H54 (cell line): ENCODE measurements at regions not wholly inside any gene's neighbourhood (a gene's known extent, or its start where the extent isn't known, plus 50 kb on each side); places are given as distances from the start of the nearest gene placed in this dataset.

Experiments used
- DNase-seq: peaks from one replicate; pipeline ENCODE4 v3.0.0; 2011; ENCODE audit warnings: low spot score, mixed read lengths; ENCODE audit not compliant: insufficient read length
- FAIRE-seq: peaks from 3 replicates; lab custom pipeline; 2011; peaks lifted over from hg19 to GRCh38; lab: Jason Lieb, UNC
- POLR2A ChIP-seq: IDR thresholded peaks from 2 replicates; pipeline ENCODE4 v1.6.1; 2011; ENCODE audit warnings: low read depth, mild to moderate bottlenecking, low read length

DNA sequence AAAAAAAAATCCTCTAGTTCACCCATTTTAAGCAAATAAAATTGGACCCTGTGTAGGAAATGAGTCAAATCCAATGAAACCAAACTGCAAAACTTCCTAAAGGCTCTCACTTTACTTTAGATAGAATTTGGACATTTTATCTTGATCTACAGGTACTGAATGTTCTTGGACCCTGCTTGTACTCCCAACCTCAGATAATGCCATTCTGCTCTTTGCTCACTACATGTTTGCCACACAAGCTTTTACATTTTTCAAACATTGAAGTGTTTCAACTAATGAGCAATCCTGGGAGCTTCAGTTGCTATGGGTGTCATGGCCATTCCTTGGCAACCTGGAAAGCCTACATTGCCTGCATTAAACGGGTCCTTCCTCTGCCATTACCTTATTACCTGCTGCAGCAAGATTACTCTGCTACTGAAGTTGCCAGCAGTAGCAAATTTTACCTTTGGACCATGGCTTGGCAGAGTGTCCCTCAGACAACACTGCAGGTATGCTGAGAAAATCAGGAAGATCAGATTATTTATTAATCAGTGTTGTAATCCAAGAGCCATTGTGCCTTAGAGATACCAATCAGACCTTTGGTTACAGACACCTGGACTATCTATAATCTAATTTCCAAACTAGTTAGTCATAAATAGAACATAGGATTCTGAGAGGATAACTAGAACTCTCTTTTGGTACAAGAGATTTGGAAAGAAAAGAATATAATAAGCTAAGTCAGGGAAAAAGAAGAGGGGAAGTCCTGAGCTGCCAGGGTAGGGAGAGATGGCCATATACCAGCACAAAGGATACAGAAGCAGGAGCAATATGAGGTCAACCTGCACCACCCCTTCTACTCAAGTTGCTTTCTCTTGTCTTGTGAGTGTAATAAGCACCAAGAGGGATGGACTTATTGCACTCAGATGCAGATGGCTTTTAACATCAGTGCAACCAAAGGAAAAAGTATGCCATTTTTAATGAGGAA is 293.3 kb upstream of the TFPI start:
- FAIRE-seq = no peak
- no peak for DNase-seq
- TF ChIP-seq POLR2A = no peak

DNA sequence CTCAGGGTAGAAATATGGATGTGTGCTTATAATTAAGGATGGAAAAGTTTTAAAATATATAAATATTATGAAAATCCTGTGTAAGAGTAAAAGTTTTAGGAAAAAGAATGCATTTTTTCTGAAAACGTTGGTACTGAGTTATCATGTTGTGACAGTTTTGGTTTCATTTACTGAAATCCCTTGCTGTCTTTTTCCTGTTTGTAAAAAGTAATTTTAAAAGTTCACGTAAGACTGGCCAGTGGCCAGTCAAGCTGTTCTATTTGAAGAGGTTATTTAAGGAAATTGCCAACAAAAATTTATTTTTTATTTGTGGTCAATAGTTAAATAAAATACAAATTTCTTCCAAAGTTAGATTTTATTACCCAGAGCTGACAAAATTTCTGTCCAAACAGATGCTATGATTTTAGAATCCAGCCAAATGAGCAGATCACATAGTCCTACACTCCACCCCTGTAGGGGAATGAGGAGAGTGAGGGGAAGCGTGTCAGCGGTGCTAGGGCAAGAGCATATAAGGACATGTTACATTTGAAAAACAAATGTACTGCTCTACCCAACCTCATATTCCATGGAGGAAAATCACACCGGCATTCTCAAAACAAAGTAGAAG is 297.8 kb upstream of the TFPI start:
- no peak for FAIRE-seq
- TF ChIP-seq POLR2A = no peak
- no peak for DNase-seq

DNA sequence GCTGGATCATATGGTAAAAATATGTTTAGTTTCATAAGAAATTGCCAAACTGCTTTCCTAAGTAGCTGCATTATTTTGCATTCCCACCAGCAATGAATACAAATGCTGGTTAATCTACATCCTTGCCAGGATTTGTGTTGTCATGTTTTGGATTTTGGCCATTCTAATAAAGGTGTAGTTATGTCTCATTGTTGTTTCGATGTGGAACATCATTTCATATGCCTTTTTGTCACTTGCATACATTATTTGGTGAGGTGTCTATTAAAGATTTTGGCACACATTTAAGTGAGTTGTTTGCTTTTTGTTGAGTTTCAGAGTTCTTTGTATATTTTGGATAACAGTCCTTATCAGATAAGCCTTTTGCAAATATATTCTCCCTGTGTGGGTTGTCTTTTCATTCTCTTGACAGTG is 299.2 kb upstream of the TFPI start:
- DNase-seq (no peak), FAIRE-seq (no peak)
- no peak for TF ChIP-seq POLR2A

DNA sequence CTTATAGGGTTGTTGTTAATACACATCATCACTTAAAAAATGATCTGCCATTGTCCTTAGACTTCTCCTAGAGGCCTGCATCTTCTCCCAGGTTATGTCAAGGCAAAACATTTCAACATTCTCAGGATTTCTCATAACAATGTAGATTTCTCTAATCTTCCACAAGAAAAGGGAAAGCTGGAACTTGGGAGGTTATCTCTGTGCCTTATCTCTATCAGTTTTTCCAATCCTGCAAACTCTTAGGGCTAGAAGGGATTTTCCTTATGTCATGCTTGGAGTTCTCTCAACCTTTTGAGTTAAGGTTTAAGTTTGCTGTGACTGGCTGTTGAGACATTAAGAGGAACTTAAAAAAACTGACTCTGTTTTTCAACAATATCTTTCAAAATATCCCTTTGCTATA is 300.6 kb upstream of the TFPI start:
- DNase-seq (no peak), FAIRE-seq (no peak)
- no peak for TF ChIP-seq POLR2A

DNA sequence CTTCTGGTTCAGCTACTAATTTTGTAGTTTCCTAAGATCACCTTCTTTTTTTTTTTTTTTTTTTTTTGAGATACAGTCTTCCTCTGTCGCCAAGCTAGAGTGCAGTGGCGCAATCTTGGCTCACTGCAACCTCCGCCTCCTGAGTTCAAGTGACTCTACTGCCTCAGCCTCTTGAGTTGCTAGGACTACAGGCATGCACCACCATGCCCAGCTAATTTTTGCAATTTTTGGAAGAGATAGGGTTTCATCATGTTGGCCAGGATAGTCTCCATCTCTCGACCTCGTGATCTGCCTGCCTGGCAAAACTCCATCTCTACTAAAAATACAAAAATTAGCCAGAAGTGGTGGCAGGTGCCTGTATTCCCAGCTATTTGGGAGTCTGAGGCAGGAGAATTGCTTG is 301.5 kb upstream of the TFPI start:
- FAIRE-seq = no peak
- no peak for DNase-seq
- no peak for TF ChIP-seq POLR2A

DNA sequence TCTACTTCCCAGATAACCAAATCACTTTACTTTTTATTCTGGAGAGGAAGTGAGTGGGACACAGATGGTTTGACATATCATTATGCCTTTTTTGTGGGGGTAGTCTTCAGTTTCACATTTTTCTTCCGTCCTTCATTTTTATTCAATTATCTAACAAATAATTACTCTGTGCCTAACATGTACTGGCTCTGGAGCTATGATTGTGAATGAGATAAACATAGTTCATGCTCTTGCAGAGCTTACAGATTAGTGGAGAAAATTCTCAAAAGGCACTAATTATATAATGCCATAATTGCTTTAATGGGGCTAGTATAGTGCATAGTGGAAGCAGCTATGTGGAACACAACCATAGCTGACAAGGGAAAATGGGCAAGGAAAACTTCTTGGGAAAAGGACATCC is 303.6 kb upstream of the TFPI start:
- FAIRE-seq (no peak), DNase-seq (no peak)
- no peak for TF ChIP-seq POLR2A

DNA sequence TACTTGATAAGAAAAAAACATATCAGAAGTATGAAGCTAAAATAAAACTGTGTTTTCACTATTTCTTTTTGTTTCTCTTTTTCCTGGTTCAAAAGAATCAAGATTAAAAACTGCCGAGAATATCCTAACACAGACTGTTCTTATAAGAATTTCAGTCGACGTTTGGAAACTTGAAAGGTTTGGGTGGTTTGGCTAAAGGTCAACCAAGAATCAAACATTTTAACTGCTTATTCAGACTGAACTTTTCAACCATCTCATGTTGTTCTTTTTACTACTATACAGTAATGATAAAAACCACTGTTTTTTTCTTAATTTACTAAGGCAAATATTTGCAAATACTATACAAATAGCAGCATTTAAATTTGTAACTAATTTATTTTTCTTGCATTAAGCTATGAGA is 308.5 kb upstream of the TFPI start:
- TF ChIP-seq POLR2A = no peak
- DNase-seq (no peak), FAIRE-seq (no peak)

DNA sequence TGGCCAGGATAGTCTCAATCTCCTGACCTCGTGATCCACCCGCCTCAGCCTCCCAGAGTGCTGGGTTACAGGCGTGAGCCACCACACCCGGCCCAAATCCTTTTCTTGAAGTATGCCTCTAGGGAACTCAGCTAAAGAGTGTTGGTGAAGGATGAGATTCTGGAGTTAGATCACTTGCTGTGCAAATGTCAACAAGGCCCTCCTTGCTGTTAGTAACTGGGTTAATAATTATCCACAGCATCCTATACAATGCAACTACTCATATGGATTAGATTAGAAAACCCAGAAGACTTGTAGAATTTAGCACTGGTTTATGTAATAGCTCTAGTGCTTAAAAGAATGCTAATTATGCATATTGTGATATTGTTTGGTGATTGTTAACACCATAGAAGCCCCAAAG is 310.8 kb upstream of the TFPI start:
- no peak for FAIRE-seq
- TF ChIP-seq POLR2A = no peak
- no peak for DNase-seq

DNA sequence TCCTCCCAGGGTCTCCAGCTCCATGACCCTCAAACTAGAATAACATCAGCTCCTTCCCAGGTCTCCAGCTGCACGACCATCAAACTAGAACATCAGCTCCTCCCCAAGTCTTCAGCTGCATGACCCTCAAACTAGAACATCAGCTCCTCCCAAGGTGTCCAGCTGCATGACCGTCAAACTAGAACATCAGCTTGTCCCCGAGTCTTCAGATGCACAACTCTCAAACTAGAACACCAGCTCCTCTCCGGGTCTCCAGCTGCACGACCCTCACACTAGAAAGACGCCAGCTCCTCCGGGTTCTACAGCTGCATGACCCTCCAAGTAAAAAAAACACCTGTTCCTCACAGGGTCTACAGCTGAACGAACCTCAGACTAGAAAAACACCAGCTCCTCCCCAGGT is 312.9 kb upstream of the TFPI start:
- no peak for TF ChIP-seq POLR2A
- DNase-seq (no peak), FAIRE-seq (no peak)

DNA sequence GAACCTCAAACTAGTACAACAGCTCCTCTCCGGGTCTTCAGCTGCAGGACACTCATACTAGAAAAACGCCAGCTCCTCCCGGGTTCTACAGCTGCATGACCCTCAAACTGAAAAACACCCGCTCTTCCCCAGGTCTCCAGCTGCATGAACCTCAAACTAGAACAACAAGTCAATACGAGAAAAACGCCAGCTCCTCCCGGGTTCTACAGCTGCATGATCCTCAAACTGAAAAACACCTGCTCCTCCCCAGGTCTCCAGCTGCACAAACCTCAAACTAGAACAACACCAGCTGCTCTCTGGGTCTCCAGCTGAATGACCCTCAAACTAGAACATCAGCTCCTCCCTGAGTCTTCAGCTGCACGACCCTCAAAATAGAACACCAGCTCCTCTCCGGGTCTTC is 315.0 kb upstream of the TFPI start:
- TF ChIP-seq POLR2A = no peak
- DNase-seq = no peak

DNA sequence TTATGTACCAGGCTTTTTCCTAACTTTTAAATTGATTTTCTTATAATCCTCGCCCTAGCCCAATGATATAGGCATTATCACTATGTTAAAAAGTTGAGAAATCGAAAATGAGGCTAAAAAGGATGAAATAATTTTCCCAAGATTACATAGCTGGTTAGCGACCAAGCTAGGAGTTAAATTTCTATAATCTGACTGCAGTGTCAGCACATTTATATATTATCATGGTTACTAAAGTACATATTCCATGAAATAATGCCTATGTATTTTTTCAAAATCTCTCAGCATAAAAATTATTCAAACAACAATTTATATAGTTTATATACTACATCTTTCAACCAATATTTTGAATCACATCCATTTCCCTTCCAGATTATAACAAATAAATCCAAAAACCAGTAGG is 317.3 kb upstream of the TFPI start:
- TF ChIP-seq POLR2A = no peak
- no peak for FAIRE-seq
- DNase-seq = no peak

More for the DNA sequence above, 315.0 kb upstream of the TFPI start:
- no peak for FAIRE-seq

DNA sequence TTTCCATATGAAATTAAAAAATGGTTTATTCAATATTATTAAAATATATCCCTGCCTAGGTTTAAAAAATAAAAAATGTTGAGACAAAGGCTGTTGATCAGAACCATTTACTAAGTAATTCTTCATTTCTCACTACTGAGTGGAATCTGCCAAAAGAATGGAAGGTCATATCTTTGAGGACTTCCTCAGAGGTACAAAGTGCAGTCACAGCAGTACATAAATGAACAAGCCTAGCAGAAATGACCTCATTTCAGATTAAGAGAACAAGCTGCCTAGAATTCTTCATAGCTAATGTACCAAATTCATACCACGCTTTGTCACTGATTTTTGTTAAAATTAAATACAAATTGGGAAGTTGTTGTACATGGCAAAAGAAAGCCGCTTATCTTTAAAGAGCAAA is 318.9 kb upstream of the TFPI start:
- FAIRE-seq (no peak), DNase-seq (no peak)
- no peak for TF ChIP-seq POLR2A

DNA sequence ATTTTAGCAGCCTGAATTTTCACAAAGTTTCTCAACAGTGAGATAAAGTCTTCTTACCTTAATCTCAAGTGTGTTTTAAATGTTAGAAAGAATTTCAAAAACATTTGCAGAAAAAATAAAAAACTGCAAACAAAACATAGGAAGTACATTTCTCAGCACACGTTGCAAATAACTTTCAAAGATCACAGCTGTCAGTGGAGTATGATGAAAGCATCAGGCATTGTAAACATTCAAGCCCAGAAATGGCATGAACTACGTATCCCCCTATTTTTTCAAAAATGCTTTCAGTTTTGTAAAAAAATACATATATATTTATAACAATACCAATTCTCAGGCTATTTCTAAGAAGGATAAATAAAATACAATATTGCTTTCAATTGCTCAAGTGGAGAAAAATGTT is 320.6 kb upstream of the TFPI start:
- TF ChIP-seq POLR2A = no peak

DNA sequence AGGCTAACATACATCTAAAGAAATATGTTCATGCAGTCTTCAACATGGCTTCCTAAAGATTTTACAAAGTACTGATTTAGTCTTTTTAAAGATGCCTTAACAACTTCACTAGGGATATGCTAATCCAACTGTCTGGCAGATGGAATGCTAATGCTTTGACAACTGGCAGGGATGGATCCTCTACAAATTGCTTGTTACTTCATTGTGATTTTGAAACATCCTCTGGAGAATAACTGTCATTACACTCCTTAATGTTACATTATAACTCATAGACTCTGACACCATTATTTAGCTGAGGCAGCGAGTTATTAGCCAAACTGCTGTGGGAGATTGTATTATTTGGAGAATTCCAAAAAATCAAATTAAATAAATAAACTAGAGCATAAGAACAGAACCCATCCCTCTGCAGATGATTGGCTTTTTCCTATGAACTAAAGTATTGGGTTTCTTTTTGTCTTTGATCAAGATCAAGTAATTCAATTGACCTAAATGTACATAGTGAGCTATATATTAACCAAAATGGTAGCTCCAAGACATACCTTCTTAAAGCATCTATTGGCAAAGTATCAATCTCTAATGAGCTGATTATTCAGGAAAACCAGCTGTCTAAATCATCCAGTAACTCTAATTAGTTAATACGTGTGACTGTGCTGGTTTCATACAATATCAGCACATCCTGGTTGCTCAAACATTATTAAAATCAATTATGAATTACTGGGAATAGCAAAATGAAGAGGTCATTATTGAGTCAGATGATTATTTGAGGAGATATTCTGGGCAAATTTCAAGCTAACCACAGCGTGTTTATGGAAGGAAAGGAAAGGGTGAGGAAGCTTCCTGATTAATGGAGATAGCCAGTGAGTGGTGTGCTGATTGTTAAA is 321.3 kb upstream of the TFPI start:
- DNase-seq (no peak), FAIRE-seq (no peak)
- no peak for TF ChIP-seq POLR2A

More for the DNA sequence above, 320.6 kb upstream of the TFPI start:
- DNase-seq (no peak), FAIRE-seq (no peak)

DNA sequence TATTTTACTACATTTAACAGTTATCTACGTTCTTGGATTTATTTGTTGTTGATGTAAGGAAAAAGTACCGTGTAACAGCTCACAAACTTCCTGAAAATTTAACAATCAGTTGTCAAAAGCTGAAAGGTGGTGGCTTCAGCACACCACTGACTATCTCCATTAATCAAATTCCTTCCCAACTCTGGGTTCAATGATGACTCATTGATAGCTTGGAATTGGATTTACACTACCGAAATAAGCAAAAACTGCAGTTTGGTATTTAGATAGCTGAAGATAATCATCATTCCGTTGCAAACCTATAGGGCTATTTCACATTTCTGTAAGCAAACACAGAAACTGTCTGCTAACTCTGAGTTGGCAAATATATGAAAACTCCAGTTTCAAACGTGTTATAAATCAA is 322.3 kb upstream of the TFPI start:
- no peak for TF ChIP-seq POLR2A
- FAIRE-seq (no peak), DNase-seq (no peak)
